GM19023 (cell line): ENCODE measurements at regions not wholly inside any gene's neighbourhood (a gene's known extent, or its start where the extent isn't known, plus 50 kb on each side); places are given as distances from the start of the nearest gene placed in this dataset.

Source experiments
- ATAC-seq: cut with Tn5 transposase; IDR thresholded peaks from one replicate; pipeline ENCODE4 v1.9.1; 2021; ENCODE audit warnings: mild to moderate bottlenecking, moderate library complexity; ENCODE audit not compliant: unreplicated experiment

- no peak for ATAC-seq
Measured at GRCh38 chr10:36711361-36711760, 414.0 kb upstream of the ANKRD30A start.

GRCh38 chr10:36704124-36704523 is 421.3 kb upstream of the ANKRD30A start:
- no peak for ATAC-seq

GRCh38 chr10:36703179-36703578 is 422.2 kb upstream of the ANKRD30A start:
- ATAC-seq: no peak

DNA sequence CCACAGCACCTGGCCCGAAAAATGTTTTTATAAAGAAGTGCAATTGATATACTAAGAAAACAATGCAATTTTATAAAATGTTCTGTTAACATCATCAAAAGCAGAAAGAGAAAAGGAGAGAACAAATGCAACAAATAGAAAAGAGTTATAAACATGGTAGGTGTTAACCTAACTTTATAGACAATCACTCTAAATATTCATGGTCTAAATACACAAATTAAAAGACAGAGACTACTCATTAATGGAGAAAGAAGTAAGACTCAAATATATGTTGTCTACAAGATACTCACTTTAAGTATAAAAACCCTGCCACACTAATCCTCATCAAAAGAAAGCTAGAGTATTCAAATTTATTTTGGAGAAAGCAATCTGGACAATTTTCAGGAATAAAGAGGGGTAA is 425.3 kb upstream of the ANKRD30A start:
- no peak for ATAC-seq

DNA sequence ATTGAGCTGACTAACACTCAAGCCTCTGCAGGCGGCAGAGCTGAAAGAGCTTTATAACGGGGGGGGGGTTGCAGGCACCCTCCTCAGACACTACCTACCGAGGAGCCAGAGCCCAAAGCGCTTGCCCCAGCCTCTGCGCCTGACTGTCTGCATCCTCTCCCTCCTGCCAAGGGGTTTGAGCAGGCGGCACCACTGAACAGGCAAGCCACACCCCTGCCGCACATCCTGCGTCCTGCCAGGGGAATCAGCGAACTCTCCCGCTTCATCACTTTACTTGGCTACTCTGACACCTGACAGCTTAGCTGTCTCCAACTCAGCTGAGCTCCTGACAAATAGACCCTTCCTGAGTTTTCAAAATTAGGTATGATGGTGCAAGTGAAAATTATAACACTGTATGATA is 432.6 kb upstream of the ANKRD30A start:
- no peak for ATAC-seq

DNA sequence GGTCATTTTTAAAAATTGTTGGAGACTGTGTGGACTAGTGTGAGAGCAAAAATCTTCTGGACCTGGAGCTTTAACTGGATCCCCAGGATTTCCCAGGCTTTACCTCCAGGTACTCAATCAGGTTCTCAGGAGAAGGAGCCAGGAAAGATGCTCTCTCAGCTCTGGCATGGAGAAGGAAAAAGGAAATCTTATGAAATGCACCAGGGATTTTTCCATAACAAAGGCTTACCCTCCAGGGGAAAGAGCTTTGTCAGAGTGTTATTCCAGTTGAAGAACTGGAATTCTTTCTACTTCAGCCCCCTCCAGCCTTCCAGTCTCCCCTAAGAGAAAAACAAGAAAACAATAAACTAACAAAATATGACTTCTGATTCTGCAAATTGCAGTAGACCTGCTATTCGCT is 436.7 kb upstream of the ANKRD30A start:
- ATAC-seq: no peak

GRCh38 chr10:36683421-36683820 is 442.0 kb upstream of the ANKRD30A start:
- no peak for ATAC-seq

GRCh38 chr10:36681751-36682632 is 443.4 kb upstream of the ANKRD30A start:
- ATAC-seq: no peak

DNA sequence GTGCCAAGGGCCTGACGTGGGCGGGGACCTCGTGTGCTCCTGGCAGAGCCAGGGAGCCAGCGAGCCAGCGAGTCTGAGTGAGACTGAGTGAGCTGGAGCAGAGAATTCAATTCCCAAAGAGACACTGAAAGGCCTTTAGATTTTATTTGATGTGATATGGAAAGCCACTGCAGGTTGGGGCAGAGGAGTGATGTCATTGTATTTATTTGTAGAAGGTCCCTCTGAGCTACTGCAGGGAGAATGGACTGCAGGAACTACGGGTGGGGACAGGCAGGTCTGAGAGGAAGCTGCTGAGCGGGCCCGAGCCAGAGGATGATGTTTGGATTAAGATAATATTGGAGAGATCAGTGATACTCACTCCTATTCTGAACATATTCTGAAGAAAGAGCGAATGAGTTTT is 445.8 kb upstream of the ANKRD30A start:
- ATAC-seq: no peak

GRCh38 chr10:36677431-36677768 is 448.0 kb upstream of the ANKRD30A start:
- no peak for ATAC-seq

DNA sequence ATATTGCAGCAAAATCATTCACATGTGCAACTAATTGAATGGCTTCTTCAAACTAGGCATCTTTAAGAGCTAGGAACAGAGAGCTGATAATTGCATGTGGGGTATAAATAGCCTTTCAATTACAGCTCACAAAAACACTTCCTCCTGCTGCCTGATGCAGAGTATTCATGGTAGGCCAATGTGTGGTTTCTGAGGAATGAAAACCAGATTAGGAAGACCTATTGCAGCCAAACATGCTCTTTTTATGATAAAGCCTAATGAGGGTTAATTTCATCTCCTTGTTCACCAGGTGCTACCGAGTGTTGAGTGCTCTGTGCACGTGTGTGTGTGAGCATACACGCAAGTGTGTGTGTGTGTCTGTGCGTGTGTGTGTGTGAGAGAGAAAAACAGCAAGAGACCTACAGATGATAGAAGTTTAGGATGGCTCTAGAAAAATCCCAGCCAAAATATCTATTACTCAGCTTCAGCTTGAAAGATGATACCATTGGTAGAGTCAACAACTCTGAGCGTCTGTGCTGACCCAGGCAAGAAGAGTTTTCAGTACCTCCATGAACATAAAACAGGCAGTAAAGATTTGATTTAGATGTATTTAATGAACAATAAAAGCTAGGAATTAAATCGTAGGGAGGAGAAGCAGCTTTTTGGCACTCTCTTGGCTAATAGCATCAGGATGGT is 448.5 kb upstream of the ANKRD30A start:
- no peak for ATAC-seq

GRCh38 chr10:36676321-36676720 is 449.1 kb upstream of the ANKRD30A start:
- no peak for ATAC-seq

GRCh38 chr10:36675458-36675880 is 449.9 kb upstream of the ANKRD30A start:
- no peak for ATAC-seq

DNA sequence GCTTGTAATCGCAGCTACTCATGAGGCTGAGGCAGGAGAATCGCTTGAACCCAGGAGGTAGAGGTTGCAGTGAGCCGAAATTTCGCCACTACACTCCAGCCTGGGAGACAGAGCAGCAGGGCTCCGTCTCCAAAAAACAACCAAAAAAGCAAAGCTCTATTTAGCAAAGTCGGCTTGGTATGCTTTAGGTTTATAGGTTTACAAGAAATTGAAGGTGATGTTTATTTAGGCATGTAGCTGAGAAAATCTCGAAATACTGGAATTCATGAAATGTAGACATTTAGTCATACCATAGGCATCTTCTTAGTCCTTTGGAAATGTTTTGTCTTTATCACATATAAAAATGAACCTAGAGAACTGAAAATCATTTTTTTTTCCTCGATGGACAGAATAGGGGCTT is 453.8 kb upstream of the ANKRD30A start:
- ATAC-seq: no peak

DNA sequence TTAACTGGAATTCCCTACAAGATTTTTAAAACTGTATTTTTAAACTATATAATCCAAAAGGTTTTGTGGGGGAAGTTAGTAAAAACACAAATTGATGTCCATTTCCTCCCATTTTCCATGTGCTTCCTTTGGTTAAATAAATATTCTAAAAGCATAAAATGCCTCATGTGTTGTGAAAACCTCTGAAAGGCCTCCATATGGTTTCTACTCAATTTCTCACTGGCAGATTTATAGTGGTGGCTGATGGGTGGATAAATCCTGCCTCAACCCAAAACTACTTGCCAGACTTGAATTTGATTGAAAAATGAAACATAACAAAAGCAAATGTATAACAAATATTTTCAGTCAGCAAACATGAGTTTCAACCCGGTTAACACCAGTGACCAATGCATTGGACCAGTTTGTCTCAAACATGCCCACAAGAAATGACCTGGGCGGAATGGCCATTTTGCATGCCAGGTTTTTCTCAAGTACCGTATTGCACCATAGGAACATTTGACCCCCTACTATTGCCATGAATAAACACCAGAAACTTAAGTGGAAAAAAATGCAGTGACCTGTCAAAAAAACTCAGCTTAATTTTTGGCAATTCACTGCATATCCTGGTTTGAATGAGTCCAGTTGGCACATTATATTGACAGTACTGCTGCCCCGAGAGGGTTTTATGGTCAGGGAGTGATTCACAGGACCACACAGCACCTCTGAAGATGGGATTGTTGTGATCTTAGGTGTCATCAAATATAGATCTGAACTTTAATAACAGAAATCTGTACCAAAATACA is 454.6 kb upstream of the ANKRD30A start:
- no peak for ATAC-seq

GRCh38 chr10:36669615-36670352 is 455.6 kb upstream of the ANKRD30A start:
- ATAC-seq: no peak

DNA sequence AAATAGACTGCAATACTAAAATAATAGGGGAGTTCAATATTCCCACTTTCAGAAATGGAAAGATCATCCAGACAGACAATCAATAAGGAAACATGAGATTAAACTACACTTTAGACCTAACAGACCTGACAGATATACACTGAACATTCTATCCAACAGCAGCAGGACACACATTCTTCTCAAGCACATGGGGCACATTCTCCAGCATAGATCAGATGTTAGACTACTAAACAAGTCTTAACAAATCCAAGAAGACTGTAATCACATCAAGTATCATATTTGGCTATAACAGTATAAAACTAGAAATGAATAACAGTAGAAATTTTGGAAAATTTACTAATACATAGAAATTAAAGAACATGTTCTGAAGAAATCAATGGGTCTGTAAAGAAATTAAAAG is 458.9 kb upstream of the ANKRD30A start:
- ATAC-seq: no peak

DNA sequence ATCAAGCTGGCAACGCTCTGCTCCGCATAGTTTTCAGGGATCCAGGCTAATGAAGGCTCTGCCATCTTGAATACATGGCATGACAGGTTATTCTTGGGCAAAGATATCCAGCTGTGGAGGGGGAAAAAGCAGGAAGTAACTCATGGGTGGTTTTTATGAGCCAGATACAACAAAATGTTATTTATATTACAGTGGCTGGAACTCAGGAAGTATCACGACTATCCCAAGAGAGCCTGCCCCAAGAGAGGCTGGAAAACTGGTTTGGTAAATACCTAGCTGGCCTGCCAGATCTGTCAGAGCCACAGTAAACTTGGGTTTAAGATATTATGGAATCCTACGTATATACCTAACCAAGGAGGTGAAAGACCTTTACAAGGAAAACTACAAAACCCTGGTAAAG is 462.8 kb upstream of the ANKRD30A start:
- ATAC-seq: no peak

DNA sequence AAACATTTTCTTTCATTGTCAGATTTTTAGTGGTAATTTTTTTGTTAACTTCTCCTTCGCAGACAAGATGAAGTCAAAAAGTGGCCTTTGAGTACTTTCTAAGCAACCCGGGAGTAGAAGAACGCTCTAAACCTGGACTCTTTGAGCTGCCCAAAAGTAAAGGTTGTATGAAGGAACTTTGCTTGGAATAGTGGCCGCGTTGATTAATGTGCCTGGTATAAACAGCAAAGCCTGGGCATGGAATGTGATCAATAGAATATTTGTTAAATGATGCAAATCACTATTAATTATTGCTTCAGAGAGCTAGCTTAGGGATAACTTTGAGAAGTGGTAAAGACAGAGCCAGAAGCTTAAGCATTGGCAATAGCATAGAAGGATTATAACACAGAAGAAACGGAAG is 475.1 kb upstream of the ANKRD30A start:
- ATAC-seq: no peak

DNA sequence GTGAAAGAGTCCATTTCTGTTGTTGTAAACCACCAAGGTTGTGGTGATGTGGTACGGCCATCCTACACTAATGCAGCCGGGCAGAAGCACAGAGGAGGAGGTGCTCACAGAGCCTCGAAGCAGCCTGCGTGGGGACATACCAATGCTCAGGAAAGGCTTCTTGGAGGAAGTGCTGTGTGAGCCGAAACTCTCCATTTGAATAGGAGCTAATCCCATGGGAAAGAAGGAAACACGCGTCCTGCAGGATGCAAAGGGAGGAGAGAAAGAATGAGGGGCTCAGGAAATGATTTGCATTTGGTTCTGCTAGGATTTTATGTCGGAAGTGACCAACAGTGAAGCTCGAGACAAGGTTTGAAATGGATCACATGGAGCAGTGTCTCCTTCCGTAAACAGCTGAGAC is 477.9 kb upstream of the ANKRD30A start:
- no peak for ATAC-seq

DNA sequence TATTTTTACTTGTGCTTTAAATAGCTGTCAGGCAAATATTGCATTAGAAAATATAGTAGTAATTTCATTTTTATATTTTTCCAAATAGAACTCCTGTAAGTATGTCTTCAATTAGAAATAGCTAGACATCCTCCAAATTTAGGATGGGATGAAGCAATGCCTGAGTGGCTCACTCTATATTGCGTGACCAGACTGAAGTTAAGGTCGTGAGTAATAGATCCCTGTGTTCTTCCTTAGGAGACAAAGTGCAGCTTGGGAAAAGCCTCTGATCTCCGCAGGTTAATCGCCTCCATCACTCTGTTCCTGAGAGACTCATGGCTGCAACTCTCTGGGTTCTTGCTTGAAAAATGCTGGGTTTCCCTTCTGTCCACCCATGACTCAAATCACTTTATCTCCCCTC is 484.8 kb upstream of the ANKRD30A start:
- ATAC-seq: no peak
